Spleen (tissue), 7 donors: ENCODE measurements at regions not wholly inside any gene's neighbourhood (a gene's known extent, or its start where the extent isn't known, plus 50 kb on each side); places are given as distances from the start of the nearest gene placed in this dataset.

Experiments
- CTCF ChIP-seq, 11 experiments: fragments of 200-600 bp in 7 of 11; fragments of 450-650 bp in 4 of 11; sonication (generic) in 4 of 11; IDR thresholded peaks in 8 of 11; conservative IDR thresholded peaks in 3 of 11; 1 replicate in 7 of 11; 2 replicates in 4 of 11; pipeline versions ENCODE4 v1.4.0 to v1.8.0; 2016 to 2021; ENCODE audit warnings: antibody characterized with exemption in 11 of 11, inconsistent platforms in 4 of 11, mild to moderate bottlenecking in 1 of 11
- POLR2A ChIP-seq, 3 donors: fragments of 450-650 bp; IDR thresholded peaks; one replicate each; pipeline ENCODE4 v1.5.1; 2017; ENCODE audit warnings: antibody characterized with exemption in 3 of 3, mild to moderate bottlenecking in 1 of 3
- donor health status: DM: no; HTN: no; CAD: no; lungs with moderate emphysema.
- donor health status: DM: no; HTN: no; CAD: no.
- donor health status: DM: no; HTN: no; CAD: no.

GRCh38 chr14:82661258-82661657 is 1127.6 kb upstream of the SEL1L start:
- TF ChIP-seq CTCF (IDR thresholded peaks at IDR 0.05 in 8 of 11, conservative IDR thresholded peaks at IDR 0.05 in 3 of 11) (no peak), POLR2A (IDR thresholded peaks at IDR 0.05) (no peak)
